Glutamatergic neuron (in vitro differentiated cells): ENCODE measurements at regions not wholly inside any gene's neighbourhood (a gene's known extent, or its start where the extent isn't known, plus 50 kb on each side); places are given as distances from the start of the nearest gene placed in this dataset.
"Not testable (repeated sequence)": the region's sequence is repeated elsewhere in the genome, so short reads cannot be mapped to it uniquely, and the experiment has no call there.

ENCODE experiments used
- DNase-seq: peaks from one replicate; pipeline ENCODE4 v3.0.0; 2022
- H3K27ac Mint-ChIP-seq: one replicate; pipeline ENCODE4 v1.8.0; 2020; ENCODE audit warnings: mild to moderate bottlenecking, mixed read lengths, inconsistent platforms; ENCODE audit not compliant: unreplicated experiment
- H3K27me3 Mint-ChIP-seq: one replicate; pipeline ENCODE4 v1.8.0; 2020; ENCODE audit warnings: mild to moderate bottlenecking, moderate library complexity, mixed read lengths, inconsistent platforms; ENCODE audit not compliant: unreplicated experiment
- H3K36me3 Mint-ChIP-seq: one replicate; pipeline ENCODE4 v1.8.0; 2020; ENCODE audit warnings: mild to moderate bottlenecking, mixed read lengths, inconsistent platforms; ENCODE audit not compliant: unreplicated experiment
- H3K4me1 Mint-ChIP-seq: one replicate; pipeline ENCODE4 v1.8.0; 2020; ENCODE audit warnings: mild to moderate bottlenecking, low read depth, mixed read lengths, inconsistent platforms; ENCODE audit not compliant: unreplicated experiment
- H3K4me3 Mint-ChIP-seq: one replicate; pipeline ENCODE4 v1.8.0; 2020; ENCODE audit warnings: mild to moderate bottlenecking, mixed read lengths, inconsistent platforms; ENCODE audit not compliant: unreplicated experiment
- H3K9me3 Mint-ChIP-seq: one replicate; pipeline ENCODE4 v1.8.0; 2020; ENCODE audit warnings: mild to moderate bottlenecking, moderate library complexity, mixed read lengths, inconsistent platforms; ENCODE audit not compliant: unreplicated experiment
- CTCF ChIP-seq: fragments of 200-600 bp; sonication (generic); IDR thresholded peaks from one replicate; pipeline ENCODE4 v1.5.0; 2021; ENCODE audit not compliant: partially characterized antibody, unreplicated experiment

- no peak for TF ChIP-seq CTCF
- H3K9me3 Mint-ChIP-seq, result no peaks in the 10 kb centered on the region
- no peaks in the 10 kb centered on the region for H3K27me3 Mint-ChIP-seq
- no peak for DNase-seq
- no peaks in the 10 kb centered on the region for H3K36me3 Mint-ChIP-seq
- no peak overlapping the region for H3K4me3 Mint-ChIP-seq
- no peak overlapping the region for H3K27ac Mint-ChIP-seq
- no peaks in the 10 kb centered on the region for H3K4me1 Mint-ChIP-seq
Measured at GRCh38 chr4:12488672-12489071, 995.5 kb downstream of the RAB28 start.

GRCh38 chr4:12487000-12487399 lies 997.1 kb downstream of the RAB28 start:
- Mint-ChIP-seq H3K4me3 (no peak overlapping the region), H3K27me3 (no peaks in the 10 kb centered on the region), H3K9me3 (no peaks in the 10 kb centered on the region), H3K27ac (no peak overlapping the region), H3K4me1 (no peaks in the 10 kb centered on the region), H3K36me3 (no peaks in the 10 kb centered on the region)
- TF ChIP-seq CTCF, result no peak
- no peak for DNase-seq

GRCh38 chr4:12472087-12472486 lies 1012.1 kb downstream of the RAB28 start:
- Mint-ChIP-seq H3K4me3 (no peak overlapping the region), H3K9me3 (no peaks in the 10 kb centered on the region), H3K4me1 (no peaks in the 10 kb centered on the region), H3K27ac (no peak overlapping the region), H3K27me3 (no peaks in the 10 kb centered on the region), H3K36me3 (no peaks in the 10 kb centered on the region)
- TF ChIP-seq CTCF, result no peak
- DNase-seq, result no peak

GRCh38 chr4:12471193-12471592 lies 1012.9 kb downstream of the RAB28 start:
- no peaks in the 10 kb centered on the region for H3K4me1 Mint-ChIP-seq
- no peaks in the 10 kb centered on the region for H3K36me3 Mint-ChIP-seq
- TF ChIP-seq CTCF, result no peak
- no peak overlapping the region for H3K4me3 Mint-ChIP-seq
- H3K27me3 Mint-ChIP-seq, result no peaks in the 10 kb centered on the region
- no peak overlapping the region for H3K27ac Mint-ChIP-seq
- no peak for DNase-seq
- no peaks in the 10 kb centered on the region for H3K9me3 Mint-ChIP-seq

GRCh38 chr4:12461576-12461975 lies 1022.6 kb downstream of the RAB28 start:
- not testable (repeated sequence) for DNase-seq, H3K36me3 Mint-ChIP-seq, H3K4me3 Mint-ChIP-seq, H3K27me3 Mint-ChIP-seq, H3K4me1 Mint-ChIP-seq, H3K9me3 Mint-ChIP-seq, H3K27ac Mint-ChIP-seq

GRCh38 chr4:12459126-12459525 lies 1025.0 kb downstream of the RAB28 start:
- no peak overlapping the region for H3K27ac Mint-ChIP-seq
- H3K36me3 Mint-ChIP-seq, result peaks cover 6% of the 10 kb centered on the region
- TF ChIP-seq CTCF, result no peak
- peaks cover 4% of the 10 kb centered on the region for H3K27me3 Mint-ChIP-seq
- no peak for DNase-seq
- no peak overlapping the region for H3K4me3 Mint-ChIP-seq
- H3K4me1 Mint-ChIP-seq, result no peaks in the 10 kb centered on the region
- peaks cover 8% of the 10 kb centered on the region for H3K9me3 Mint-ChIP-seq
